ENCODE measurements at regions not wholly inside any gene's neighbourhood (a gene's known extent, or its start where the extent isn't known, plus 50 kb on each side); places are given as distances from the start of the nearest gene placed in this dataset.

DNA sequence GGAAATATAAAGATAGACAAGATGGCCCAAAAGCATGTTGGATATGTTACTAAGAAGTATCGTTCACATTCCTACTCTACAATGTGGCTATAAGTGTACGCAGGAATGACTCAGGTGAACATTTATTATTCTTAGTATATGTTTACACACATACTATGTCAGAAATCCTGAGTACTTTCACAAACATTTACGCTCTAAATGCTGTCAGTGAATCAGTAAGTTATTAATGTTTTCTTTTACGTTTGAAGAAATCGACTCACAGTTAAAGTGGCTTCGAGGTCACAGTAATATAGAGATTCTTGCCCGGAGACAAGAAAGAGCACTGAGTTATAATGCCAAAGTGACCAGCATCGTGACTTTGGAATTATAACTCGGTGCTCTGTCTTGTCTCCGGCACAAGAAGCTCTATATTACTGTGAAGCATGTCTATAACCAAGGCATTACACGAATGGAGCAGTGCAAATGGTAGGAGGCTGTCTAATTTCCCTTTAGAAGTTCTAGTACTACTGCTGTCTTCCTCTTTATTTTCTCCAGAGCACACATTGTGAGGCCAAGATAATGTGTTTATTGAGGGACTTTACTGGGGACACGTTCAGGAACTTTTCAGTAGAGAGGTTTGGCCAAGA, 61.8 kb upstream of the P3H2 start:
- Histone ChIP-seq H3K4me2 (no peak overlapping the region), H3K79me2 (replicated peaks; ENCODE audit: insufficient read depth) (no peaks in the 10 kb centered on the region), H2AFZ (peak overlapping the region; percentile 2; the same call in 1 of the 2 replicates), H3K27me3 (ENCODE audit: insufficient read depth) (no peaks in the 10 kb centered on the region), H3F3A (replicated peaks; ENCODE audit: low read depth) (no peaks in the 10 kb centered on the region), H3K4me1 (ENCODE audit: insufficient read depth) (no peaks in the 10 kb centered on the region), H3K4me3 (no peak overlapping the region), H3K27ac (ENCODE audit: low read depth) (no peak overlapping the region), H3K36me3 (ENCODE audit: insufficient read depth) (no peaks in the 10 kb centered on the region), H4K20me1 (replicated peaks; ENCODE audit: insufficient read depth) (no peaks in the 10 kb centered on the region), H3K9me2 (ENCODE audit: insufficient read depth) (no peaks in the 10 kb centered on the region)
- Mint-ChIP-seq H3K4me3 (no peak overlapping the region), H3K27ac (no peak overlapping the region), H3K9me3 (no peaks in the 10 kb centered on the region), H3K36me3 (ENCODE audit: low read depth) (no peaks in the 10 kb centered on the region), H3K4me1 (peaks cover 6% of the 10 kb centered on the region; the same call in 2 of the 3 replicates), H3K27me3 (ENCODE audit: insufficient read depth, low read depth, poor library complexity) (peaks cover 2% of the 10 kb centered on the region)
- TF ChIP-seq EZH2phosphoT487 (IDR thresholded peaks at IDR 0.05; ENCODE audit: unreplicated experiment) (no peak), STAT1 (IDR thresholded peaks at IDR 0.05; ENCODE audit: unreplicated experiment) (no peak), EZH2 (IDR thresholded peaks at IDR 0.05; ENCODE audit: low read depth, unreplicated experiment) (no peak), ZNF331 (CRISPR knock-in tag; IDR thresholded peaks at IDR 0.05; ENCODE audit: low read depth) (no peak), NANOG (IDR thresholded peaks at IDR 0.05; ENCODE audit: borderline replicate concordance) (no peak), JUNB (IDR thresholded peaks at IDR 0.05; ENCODE audit: unreplicated experiment) (no peak), ZNF114 (CRISPR knock-in tag; IDR thresholded peaks at IDR 0.05) (no peak), POLR2AphosphoS5 (IDR thresholded peaks at IDR 0.05; ENCODE audit: low read depth) (no peak), CREB1 (CRISPR knock-in tag; IDR thresholded peaks at IDR 0.05; ENCODE audit: low read depth) (no peak)
- TF ChIP-seq, protein P1, sequence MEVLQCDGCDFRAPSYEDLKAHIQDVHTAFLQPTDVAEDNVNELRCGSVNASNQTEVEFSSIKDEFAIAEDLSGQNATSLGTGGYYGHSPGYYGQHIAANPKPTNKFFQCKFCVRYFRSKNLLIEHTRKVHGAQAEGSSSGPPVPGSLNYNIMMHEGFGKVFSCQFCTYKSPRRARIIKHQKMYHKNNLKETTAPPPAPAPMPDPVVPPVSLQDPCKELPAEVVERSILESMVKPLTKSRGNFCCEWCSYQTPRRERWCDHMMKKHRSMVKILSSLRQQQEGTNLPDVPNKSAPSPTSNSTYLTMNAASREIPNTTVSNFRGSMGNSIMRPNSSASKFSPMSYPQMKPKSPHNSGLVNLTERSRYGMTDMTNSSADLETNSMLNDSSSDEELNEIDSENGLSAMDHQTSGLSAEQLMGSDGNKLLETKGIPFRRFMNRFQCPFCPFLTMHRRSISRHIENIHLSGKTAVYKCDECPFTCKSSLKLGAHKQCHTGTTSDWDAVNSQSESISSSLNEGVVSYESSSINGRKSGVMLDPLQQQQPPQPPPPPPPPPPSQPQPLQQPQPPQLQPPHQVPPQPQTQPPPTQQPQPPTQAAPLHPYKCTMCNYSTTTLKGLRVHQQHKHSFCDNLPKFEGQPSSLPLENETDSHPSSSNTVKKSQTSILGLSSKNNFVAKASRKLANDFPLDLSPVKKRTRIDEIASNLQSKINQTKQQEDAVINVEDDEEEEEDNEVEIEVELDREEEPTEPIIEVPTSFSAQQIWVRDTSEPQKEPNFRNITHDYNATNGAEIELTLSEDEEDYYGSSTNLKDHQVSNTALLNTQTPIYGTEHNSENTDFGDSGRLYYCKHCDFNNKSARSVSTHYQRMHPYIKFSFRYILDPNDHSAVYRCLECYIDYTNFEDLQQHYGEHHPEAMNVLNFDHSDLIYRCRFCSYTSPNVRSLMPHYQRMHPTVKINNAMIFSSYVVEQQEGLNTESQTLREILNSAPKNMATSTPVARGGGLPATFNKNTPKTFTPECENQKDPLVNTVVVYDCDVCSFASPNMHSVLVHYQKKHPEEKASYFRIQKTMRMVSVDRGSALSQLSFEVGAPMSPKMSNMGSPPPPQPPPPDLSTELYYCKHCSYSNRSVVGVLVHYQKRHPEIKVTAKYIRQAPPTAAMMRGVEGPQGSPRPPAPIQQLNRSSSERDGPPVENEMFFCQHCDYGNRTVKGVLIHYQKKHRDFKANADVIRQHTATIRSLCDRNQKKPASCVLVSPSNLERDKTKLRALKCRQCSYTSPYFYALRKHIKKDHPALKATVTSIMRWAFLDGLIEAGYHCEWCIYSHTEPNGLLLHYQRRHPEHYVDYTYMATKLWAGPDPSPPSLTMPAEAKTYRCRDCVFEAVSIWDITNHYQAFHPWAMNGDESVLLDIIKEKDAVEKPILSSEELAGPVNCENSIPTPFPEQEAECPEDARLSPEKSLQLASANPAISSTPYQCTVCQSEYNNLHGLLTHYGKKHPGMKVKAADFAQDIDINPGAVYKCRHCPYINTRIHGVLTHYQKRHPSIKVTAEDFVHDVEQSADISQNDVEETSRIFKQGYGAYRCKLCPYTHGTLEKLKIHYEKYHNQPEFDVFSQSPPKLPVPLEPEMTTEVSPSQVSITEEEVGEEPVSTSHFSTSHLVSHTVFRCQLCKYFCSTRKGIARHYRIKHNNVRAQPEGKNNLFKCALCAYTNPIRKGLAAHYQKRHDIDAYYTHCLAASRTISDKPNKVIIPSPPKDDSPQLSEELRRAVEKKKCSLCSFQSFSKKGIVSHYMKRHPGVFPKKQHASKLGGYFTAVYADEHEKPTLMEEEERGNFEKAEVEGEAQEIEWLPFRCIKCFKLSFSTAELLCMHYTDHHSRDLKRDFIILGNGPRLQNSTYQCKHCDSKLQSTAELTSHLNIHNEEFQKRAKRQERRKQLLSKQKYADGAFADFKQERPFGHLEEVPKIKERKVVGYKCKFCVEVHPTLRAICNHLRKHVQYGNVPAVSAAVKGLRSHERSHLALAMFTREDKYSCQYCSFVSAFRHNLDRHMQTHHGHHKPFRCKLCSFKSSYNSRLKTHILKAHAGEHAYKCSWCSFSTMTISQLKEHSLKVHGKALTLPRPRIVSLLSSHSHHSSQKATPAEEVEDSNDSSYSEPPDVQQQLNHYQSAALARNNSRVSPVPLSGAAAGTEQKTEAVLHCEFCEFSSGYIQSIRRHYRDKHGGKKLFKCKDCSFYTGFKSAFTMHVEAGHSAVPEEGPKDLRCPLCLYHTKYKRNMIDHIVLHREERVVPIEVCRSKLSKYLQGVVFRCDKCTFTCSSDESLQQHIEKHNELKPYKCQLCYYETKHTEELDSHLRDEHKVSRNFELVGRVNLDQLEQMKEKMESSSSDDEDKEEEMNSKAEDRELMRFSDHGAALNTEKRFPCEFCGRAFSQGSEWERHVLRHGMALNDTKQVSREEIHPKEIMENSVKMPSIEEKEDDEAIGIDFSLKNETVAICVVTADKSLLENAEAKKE (CRISPR knock-in tag; IDR thresholded peaks at IDR 0.05), result no peak
- TF ChIP-seq, protein P2, sequence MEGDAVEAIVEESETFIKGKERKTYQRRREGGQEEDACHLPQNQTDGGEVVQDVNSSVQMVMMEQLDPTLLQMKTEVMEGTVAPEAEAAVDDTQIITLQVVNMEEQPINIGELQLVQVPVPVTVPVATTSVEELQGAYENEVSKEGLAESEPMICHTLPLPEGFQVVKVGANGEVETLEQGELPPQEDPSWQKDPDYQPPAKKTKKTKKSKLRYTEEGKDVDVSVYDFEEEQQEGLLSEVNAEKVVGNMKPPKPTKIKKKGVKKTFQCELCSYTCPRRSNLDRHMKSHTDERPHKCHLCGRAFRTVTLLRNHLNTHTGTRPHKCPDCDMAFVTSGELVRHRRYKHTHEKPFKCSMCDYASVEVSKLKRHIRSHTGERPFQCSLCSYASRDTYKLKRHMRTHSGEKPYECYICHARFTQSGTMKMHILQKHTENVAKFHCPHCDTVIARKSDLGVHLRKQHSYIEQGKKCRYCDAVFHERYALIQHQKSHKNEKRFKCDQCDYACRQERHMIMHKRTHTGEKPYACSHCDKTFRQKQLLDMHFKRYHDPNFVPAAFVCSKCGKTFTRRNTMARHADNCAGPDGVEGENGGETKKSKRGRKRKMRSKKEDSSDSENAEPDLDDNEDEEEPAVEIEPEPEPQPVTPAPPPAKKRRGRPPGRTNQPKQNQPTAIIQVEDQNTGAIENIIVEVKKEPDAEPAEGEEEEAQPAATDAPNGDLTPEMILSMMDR (conservative IDR thresholded peaks at IDR 0.05; ENCODE audit: low read depth in 2 of 2), result no peak
- TF ChIP-seq, protein P3, sequence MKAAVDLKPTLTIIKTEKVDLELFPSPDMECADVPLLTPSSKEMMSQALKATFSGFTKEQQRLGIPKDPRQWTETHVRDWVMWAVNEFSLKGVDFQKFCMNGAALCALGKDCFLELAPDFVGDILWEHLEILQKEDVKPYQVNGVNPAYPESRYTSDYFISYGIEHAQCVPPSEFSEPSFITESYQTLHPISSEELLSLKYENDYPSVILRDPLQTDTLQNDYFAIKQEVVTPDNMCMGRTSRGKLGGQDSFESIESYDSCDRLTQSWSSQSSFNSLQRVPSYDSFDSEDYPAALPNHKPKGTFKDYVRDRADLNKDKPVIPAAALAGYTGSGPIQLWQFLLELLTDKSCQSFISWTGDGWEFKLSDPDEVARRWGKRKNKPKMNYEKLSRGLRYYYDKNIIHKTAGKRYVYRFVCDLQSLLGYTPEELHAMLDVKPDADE (IDR thresholded peaks at IDR 0.05), result no peak
- TF ChIP-seq, protein P4, sequence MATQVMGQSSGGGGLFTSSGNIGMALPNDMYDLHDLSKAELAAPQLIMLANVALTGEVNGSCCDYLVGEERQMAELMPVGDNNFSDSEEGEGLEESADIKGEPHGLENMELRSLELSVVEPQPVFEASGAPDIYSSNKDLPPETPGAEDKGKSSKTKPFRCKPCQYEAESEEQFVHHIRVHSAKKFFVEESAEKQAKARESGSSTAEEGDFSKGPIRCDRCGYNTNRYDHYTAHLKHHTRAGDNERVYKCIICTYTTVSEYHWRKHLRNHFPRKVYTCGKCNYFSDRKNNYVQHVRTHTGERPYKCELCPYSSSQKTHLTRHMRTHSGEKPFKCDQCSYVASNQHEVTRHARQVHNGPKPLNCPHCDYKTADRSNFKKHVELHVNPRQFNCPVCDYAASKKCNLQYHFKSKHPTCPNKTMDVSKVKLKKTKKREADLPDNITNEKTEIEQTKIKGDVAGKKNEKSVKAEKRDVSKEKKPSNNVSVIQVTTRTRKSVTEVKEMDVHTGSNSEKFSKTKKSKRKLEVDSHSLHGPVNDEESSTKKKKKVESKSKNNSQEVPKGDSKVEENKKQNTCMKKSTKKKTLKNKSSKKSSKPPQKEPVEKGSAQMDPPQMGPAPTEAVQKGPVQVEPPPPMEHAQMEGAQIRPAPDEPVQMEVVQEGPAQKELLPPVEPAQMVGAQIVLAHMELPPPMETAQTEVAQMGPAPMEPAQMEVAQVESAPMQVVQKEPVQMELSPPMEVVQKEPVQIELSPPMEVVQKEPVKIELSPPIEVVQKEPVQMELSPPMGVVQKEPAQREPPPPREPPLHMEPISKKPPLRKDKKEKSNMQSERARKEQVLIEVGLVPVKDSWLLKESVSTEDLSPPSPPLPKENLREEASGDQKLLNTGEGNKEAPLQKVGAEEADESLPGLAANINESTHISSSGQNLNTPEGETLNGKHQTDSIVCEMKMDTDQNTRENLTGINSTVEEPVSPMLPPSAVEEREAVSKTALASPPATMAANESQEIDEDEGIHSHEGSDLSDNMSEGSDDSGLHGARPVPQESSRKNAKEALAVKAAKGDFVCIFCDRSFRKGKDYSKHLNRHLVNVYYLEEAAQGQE (IDR thresholded peaks at IDR 0.05; ENCODE audit: unreplicated experiment), result no peak
- ATAC-seq, result no peak
- no peak for DNase-seq (ENCODE audit: low spot score)
